Fibroblast of skin of left biceps (primary cell): ENCODE measurements at regions not wholly inside any gene's neighbourhood (a gene's known extent, or its start where the extent isn't known, plus 50 kb on each side); places are given as distances from the start of the nearest gene placed in this dataset.

Source experiments
- DNase-seq, 2 experiments: peaks; one replicate each; pipeline ENCODE4 v3.0.0-alpha.2; 2013; ENCODE audit warnings: low read depth in 2 of 2

- DNase-seq, result no peak
Measured at GRCh38 chr14:89607453-89607852, 190.4 kb upstream of the FOXN3 start.

GRCh38 chr14:89603938-89604480 is 187.0 kb upstream of the FOXN3 start:
- no peak for DNase-seq

- DNase-seq, result no peak
Measured at GRCh38 chr14:89600950-89601826, 184.2 kb upstream of the FOXN3 start.

- DNase-seq, result no peak
Measured at GRCh38 chr14:89600029-89600428, 183.0 kb upstream of the FOXN3 start.

GRCh38 chr14:89598548-89599186 is 181.6 kb upstream of the FOXN3 start:
- no peak for DNase-seq

- no peak for DNase-seq
Measured at GRCh38 chr14:89592961-89593360, 175.9 kb upstream of the FOXN3 start.

GRCh38 chr14:89589400-89590118 is 172.5 kb upstream of the FOXN3 start:
- no peak for DNase-seq

- DNase-seq, result no peak
Measured at GRCh38 chr14:89588840-89589296, 171.8 kb upstream of the FOXN3 start.

GRCh38 chr14:89588016-89588415 is 171.0 kb upstream of the FOXN3 start:
- no peak for DNase-seq

GRCh38 chr14:89587136-89587420 is 170.0 kb upstream of the FOXN3 start:
- no peak for DNase-seq

- DNase-seq, result no peak
Measured at GRCh38 chr14:89586258-89587135, 169.5 kb upstream of the FOXN3 start.

GRCh38 chr14:89578156-89578555 is 161.1 kb upstream of the FOXN3 start:
- DNase-seq, result no peak

GRCh38 chr14:89576960-89577359 is 159.9 kb upstream of the FOXN3 start:
- DNase-seq, result no peak

GRCh38 chr14:89576145-89576927 is 159.3 kb upstream of the FOXN3 start:
- DNase-seq, result no peak

GRCh38 chr14:89575386-89576061 is 158.5 kb upstream of the FOXN3 start:
- peak in 1 of 2 experiments; percentile 2 for DNase-seq

GRCh38 chr14:89574420-89574819 is 157.4 kb upstream of the FOXN3 start:
- no peak for DNase-seq

- no peak for DNase-seq
Measured at GRCh38 chr14:89573399-89573657, 156.3 kb upstream of the FOXN3 start.

- no peak for DNase-seq
Measured at GRCh38 chr14:89572596-89573398, 155.8 kb upstream of the FOXN3 start.

- no peak for DNase-seq
Measured at GRCh38 chr14:89571491-89571890, 154.5 kb upstream of the FOXN3 start.
